ENCODE measurements at regions not wholly inside any gene's neighbourhood (a gene's known extent, or its start where the extent isn't known, plus 50 kb on each side); places are given as distances from the start of the nearest gene placed in this dataset.

DNA sequence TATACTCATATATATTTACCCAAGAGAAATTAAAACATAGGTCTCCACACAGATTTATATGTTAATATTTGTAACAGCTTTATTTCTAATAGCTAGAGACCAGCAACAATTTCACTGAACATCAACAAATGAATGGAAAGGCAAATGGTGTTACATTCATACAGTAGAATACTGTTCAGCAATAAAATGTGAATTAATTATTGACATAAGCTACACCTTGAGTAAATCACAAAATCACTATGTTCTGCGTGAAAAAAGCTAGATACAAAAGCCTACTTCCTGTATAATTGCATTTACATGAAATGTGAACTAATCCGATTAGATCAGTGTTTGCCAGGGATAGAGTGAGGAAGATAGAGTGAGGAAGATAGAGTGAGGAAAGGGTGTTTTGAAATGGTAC is 945.7 kb downstream of the SQOR start:
- TF ChIP-seq, protein P1, sequence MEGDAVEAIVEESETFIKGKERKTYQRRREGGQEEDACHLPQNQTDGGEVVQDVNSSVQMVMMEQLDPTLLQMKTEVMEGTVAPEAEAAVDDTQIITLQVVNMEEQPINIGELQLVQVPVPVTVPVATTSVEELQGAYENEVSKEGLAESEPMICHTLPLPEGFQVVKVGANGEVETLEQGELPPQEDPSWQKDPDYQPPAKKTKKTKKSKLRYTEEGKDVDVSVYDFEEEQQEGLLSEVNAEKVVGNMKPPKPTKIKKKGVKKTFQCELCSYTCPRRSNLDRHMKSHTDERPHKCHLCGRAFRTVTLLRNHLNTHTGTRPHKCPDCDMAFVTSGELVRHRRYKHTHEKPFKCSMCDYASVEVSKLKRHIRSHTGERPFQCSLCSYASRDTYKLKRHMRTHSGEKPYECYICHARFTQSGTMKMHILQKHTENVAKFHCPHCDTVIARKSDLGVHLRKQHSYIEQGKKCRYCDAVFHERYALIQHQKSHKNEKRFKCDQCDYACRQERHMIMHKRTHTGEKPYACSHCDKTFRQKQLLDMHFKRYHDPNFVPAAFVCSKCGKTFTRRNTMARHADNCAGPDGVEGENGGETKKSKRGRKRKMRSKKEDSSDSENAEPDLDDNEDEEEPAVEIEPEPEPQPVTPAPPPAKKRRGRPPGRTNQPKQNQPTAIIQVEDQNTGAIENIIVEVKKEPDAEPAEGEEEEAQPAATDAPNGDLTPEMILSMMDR (IDR thresholded peaks at IDR 0.05; ENCODE audit: low read depth, low read length): no peak
- no peak for DNase-seq (ENCODE audit: extremely low read depth, low read depth)

DNA sequence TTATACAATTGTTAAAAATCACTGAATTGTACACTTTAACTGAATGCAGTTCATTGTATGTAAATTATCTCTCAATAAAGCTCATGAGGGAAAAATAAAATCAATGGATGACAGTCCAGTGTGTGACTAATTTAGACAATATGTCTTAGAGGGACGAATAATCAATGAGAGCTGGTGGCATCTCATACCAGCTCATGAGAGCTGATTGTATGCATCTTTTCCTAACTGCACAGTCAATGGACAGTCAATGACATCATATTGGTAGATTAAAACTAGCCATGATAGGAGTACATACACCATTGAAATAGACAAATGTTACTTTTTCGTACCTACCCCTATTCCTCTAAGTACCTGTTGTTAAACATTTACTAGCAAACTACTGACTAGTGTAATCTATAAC is 946.1 kb downstream of the SQOR start:
- TF ChIP-seq, protein P1 (IDR thresholded peaks at IDR 0.05; ENCODE audit: low read depth, low read length): no peak

DNA sequence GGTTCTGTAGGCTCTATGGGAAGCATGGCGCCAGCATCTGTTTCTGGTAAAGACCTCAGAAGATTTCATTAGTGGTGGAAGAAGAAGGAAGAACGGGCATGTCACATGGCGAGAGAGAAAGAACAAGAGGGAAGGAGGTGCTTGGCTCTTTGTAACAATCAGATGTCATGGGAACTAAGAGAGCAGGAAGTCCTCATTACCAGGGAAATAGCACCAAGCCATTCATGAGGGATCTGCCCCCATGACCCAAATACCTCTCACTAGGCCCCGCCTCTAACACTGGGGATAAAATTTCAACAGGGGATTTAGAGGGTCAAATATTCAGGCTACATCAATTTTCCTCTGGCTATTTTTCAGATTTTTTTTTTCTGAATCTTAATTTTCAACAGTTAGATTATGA is 954.3 kb downstream of the SQOR start:
- TF ChIP-seq, protein P1 (IDR thresholded peaks at IDR 0.05; ENCODE audit: low read depth, low read length): no peak
- DNase-seq (ENCODE audit: extremely low read depth, low read depth): no peak

More for the DNA sequence above, 946.1 kb downstream of the SQOR start:
- DNase-seq (ENCODE audit: extremely low read depth, low read depth): no peak

DNA sequence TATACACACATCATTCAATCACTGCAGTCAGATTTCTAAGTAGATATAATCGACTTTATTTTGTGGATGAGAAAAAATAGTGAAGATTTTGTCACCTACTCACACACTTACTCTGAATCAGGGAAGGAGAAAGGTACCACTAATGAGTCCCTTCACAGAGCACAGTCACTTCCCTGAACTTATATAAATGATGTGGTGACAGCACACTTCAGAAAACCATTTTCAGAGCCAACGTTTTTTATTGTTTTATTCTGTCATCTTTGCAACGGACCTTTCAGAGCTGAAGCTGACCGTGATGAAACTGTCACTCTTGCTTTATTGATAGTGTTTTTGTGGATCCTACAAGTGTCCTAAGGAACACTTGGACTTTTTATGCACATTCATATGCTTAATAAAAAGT is 956.6 kb downstream of the SQOR start:
- TF ChIP-seq, protein P1 (IDR thresholded peaks at IDR 0.05; ENCODE audit: low read depth, low read length): no peak
- no peak for DNase-seq (ENCODE audit: extremely low read depth, low read depth)

DNA sequence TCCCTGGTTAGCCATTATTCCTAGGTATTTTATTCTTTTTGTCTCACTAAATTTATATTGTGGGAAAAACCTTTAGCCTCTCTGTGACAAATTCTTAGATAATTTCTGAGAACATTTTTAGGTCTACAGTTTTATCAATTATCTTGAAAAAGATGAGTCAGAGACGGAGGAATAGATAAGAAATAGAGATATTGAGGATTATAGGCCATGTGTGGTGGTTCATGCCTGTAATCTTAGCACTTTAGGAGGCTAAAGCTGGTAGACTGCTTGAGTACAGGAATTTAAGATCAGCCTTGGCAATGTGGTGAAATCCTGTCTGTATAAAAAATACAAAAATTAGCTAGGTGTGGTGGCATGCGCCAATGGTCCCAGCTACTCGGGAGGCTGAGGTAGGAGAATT is 960.2 kb downstream of the SQOR start:
- no peak for DNase-seq (ENCODE audit: extremely low read depth, low read depth)
- TF ChIP-seq, protein P1 (IDR thresholded peaks at IDR 0.05; ENCODE audit: low read depth, low read length): no peak

DNA sequence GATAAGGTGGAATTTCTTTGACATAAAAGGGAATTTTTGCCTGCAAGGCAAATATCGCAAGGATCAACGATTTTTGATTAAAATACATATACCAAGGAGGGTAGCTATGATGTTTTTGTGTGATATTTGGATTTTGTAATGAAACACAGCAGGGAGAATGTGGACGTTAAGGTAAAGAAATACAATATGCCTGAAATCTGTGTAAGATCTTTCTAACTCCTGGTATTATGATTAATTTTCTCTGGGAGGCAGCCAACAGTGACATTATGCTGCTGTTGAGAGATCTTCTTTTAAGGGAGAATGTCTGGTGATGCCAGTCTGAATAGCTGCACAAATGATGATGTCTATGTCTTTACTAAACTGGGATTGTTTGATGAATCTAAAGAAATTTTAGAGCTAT is 972.2 kb downstream of the SQOR start:
- TF ChIP-seq, protein P1 (IDR thresholded peaks at IDR 0.05; ENCODE audit: low read depth, low read length): no peak
- no peak for DNase-seq (ENCODE audit: extremely low read depth, low read depth)

DNA sequence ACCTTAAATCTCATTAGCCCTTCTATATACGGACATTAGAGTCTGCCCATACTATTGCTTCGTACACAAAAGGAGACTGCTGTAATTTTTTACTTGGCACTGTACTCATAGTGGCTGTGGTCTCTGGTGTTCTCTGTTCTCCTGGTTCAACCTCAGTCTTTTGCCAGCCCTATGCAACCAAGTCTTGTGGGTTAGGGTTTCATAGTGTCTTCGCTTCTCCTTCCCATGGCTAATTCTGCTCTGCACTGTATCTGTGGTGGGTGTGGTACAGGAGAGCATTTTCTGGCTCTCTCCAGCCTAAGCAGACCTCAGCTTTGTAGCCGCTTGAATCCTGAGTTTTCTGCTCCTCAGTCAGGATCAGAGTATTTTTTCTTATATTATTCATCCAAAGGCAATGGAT is 981.2 kb downstream of the SQOR start:
- DNase-seq (ENCODE audit: extremely low read depth, low read depth): no peak
- TF ChIP-seq, protein P1 (IDR thresholded peaks at IDR 0.05; ENCODE audit: low read depth, low read length): no peak

All from AG09319 (cell line).